CD4-positive, alpha-beta T cell (primary cell): ENCODE measurements at regions not wholly inside any gene's neighbourhood (a gene's known extent, or its start where the extent isn't known, plus 50 kb on each side); places are given as distances from the start of the nearest gene placed in this dataset.
A peak's percentile ranks its signal among the peaks of the same experiment; 100 is the strongest.

Experiments
- ATAC-seq: fragments of 200-7000 bp; cut with Tn5 transposase; one replicate; pipeline ENCODE4 v1.10.0; 2022; ENCODE audit warnings: mild to moderate bottlenecking; ENCODE audit not compliant: poor library complexity
- CTCF ChIA-PET: fragments of 350-600 bp; sonication (Branson Sonifier 250); formaldehyde crosslinking; loops from one replicate; lab custom pipeline; 2021; ENCODE audit warnings: antibody characterized with exemption, inconsistent platforms; lab: Charles Lee
- POLR2A ChIA-PET: fragments of 350-600 bp; sonication (Branson Sonifier 250); formaldehyde crosslinking; loops from one replicate; lab custom pipeline; 2021; ENCODE audit warnings: antibody characterized with exemption, inconsistent platforms; lab: Charles Lee
- DNase-seq, 14 experiments: peaks; one replicate each; pipeline ENCODE4 v3.0.0-alpha.2; 2013 to 2020; ENCODE audit warnings: mixed read lengths in 2 of 14
- H3K27ac ChIP-seq, 2 donors: one replicate each; pipeline versions ENCODE4 v1.5.1 to v1.7.0; 2013; ENCODE audit warnings: low read length in 2 of 2, low read depth in 1 of 2, mild to moderate bottlenecking in 1 of 2
- H3K27me3 ChIP-seq, 2 experiments: 1 replicate in 1 of 2; 2 replicates in 1 of 2; pipeline versions ENCODE4 v1.6.1 to v1.7.0; 2013; ENCODE audit warnings: low read length in 2 of 2, control low read depth in 1 of 2, mild to moderate bottlenecking in 1 of 2, moderate library complexity in 1 of 2; ENCODE audit not compliant: insufficient read depth in 2 of 2, control insufficient read depth in 1 of 2
- H3K36me3 ChIP-seq: one replicate; pipeline ENCODE4 v1.6.1; 2013; ENCODE audit warnings: low read length, control low read depth; ENCODE audit not compliant: insufficient read depth
- H3K4me1 ChIP-seq: one replicate; pipeline ENCODE4 v1.6.1; 2013; ENCODE audit warnings: low read length, control low read depth; ENCODE audit not compliant: insufficient read depth
- H3K4me3 ChIP-seq: one replicate; pipeline ENCODE4 v1.5.1; 2013; ENCODE audit warnings: mild to moderate bottlenecking, low read length, moderate library complexity
- H3K9me3 ChIP-seq, 2 experiments: 1 replicate in 1 of 2; 2 replicates in 1 of 2; pipeline versions ENCODE4 v1.6.1 to v1.7.0; 2013; ENCODE audit warnings: low read length in 2 of 2, mild to moderate bottlenecking in 2 of 2, control low read depth in 1 of 2, moderate library complexity in 1 of 2; ENCODE audit not compliant: control insufficient read depth in 1 of 2, insufficient read depth in 1 of 2
- H3K27ac Mint-ChIP-seq: one replicate; pipeline ENCODE4 v1.8.0; 2020; ENCODE audit warnings: mixed read lengths
- H3K27me3 Mint-ChIP-seq: one replicate; pipeline ENCODE4 v1.8.0; 2021; ENCODE audit warnings: mixed read lengths
- H3K36me3 Mint-ChIP-seq: one replicate; pipeline ENCODE4 v1.8.0; 2021; ENCODE audit warnings: low read depth, mixed read lengths
- H3K4me1 Mint-ChIP-seq: one replicate; pipeline ENCODE4 v1.8.0; 2021; ENCODE audit warnings: low read depth, mixed read lengths
- H3K4me3 Mint-ChIP-seq: one replicate; pipeline ENCODE4 v1.8.0; 2020; ENCODE audit warnings: mild to moderate bottlenecking, mixed read lengths
- H3K9me3 Mint-ChIP-seq: one replicate; pipeline ENCODE4 v1.8.0; 2020; ENCODE audit warnings: mixed read lengths
- intact Hi-C, 2 experiments: fragments of 100-400 bp; cut with DNase I in 1 of 2; cut with micrococcal nuclease in 1 of 2; formaldehyde crosslinking; loops; one replicate each; pipeline versions ENCODE4 v1.15.1 to v1.9.0; 2023 to 2025; cut with DNase I, micrococcal nuclease
- TF ChIP-seq, protein P1 (sequence below): fragments of 200-600 bp; IDR thresholded peaks from one replicate; pipeline ENCODE4 v1.8.0; 2022; ENCODE audit warnings: antibody characterized with exemption, mild to moderate bottlenecking

DNA sequence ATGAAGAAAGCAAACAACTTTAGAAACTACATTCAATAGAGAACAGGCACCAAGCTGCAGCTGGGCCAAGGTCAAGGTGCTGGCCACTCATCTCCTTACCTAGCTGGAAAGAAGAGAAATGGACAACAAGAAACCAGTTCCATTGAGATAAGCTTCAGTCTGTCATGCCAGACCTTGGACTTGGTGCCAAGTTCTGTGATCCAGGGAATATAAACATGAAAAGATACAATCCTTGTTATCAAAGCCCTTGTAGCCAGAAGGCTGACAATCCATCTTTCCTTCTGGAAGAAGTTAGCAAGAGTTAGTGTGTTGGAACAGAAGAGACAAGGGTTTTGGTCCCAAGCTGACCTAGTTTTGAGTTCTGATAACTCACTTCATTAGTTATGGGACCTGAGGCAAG is 227.5 kb downstream of the ACTL7B start:
- ATAC-seq, result no peak
- Histone ChIP-seq H3K36me3 (no peaks in the 10 kb centered on the region), H3K4me1 (no peaks in the 10 kb centered on the region), H3K9me3 (peaks cover 0 to 10% of the 10 kb centered on the region in 2 experiments), H3K27ac (no peak overlapping the region), H3K27me3 (peaks cover 0 to 7% of the 10 kb centered on the region in 2 experiments), H3K4me3 (no peak overlapping the region)
- intact Hi-C loops, result no loop called here
- Mint-ChIP-seq H3K9me3 (peaks cover 9% of the 10 kb centered on the region), H3K27me3 (peaks cover 13% of the 10 kb centered on the region), H3K27ac (no peak overlapping the region), H3K4me3 (no peak overlapping the region), H3K4me1 (no peaks in the 10 kb centered on the region), H3K36me3 (no peaks in the 10 kb centered on the region)
- no peak for DNase-seq
- TF ChIP-seq, protein P1, sequence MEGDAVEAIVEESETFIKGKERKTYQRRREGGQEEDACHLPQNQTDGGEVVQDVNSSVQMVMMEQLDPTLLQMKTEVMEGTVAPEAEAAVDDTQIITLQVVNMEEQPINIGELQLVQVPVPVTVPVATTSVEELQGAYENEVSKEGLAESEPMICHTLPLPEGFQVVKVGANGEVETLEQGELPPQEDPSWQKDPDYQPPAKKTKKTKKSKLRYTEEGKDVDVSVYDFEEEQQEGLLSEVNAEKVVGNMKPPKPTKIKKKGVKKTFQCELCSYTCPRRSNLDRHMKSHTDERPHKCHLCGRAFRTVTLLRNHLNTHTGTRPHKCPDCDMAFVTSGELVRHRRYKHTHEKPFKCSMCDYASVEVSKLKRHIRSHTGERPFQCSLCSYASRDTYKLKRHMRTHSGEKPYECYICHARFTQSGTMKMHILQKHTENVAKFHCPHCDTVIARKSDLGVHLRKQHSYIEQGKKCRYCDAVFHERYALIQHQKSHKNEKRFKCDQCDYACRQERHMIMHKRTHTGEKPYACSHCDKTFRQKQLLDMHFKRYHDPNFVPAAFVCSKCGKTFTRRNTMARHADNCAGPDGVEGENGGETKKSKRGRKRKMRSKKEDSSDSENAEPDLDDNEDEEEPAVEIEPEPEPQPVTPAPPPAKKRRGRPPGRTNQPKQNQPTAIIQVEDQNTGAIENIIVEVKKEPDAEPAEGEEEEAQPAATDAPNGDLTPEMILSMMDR, result no peak
- CTCF ChIA-PET, result no interaction called here
- POLR2A ChIA-PET, result no interaction called here

DNA sequence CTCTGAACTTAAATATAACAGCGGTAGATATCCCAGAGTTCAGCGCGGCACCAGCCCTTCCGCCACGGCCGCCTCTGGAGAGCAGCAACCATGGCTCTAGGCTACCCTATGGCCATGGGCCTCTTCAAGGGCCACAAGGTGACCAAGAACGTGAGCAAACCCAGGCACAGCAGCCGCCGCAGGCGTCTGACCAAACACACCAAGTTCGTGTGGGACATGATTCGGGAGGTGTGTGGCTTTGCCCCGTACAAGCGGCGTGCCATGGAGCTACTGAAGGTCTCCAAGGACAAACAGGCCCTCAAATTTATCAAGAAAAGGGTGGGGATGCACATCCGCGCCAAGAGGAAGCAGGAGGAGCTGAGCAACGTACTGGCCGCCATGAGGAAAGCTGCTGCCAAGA is 229.0 kb downstream of the ACTL7B start:
- POLR2A ChIA-PET, result no interaction called here
- no peak overlapping the region for H3K4me3 Mint-ChIP-seq
- H3K27me3 ChIP-seq, result peaks cover 0 to 3% of the 10 kb centered on the region in 2 experiments

DNA sequence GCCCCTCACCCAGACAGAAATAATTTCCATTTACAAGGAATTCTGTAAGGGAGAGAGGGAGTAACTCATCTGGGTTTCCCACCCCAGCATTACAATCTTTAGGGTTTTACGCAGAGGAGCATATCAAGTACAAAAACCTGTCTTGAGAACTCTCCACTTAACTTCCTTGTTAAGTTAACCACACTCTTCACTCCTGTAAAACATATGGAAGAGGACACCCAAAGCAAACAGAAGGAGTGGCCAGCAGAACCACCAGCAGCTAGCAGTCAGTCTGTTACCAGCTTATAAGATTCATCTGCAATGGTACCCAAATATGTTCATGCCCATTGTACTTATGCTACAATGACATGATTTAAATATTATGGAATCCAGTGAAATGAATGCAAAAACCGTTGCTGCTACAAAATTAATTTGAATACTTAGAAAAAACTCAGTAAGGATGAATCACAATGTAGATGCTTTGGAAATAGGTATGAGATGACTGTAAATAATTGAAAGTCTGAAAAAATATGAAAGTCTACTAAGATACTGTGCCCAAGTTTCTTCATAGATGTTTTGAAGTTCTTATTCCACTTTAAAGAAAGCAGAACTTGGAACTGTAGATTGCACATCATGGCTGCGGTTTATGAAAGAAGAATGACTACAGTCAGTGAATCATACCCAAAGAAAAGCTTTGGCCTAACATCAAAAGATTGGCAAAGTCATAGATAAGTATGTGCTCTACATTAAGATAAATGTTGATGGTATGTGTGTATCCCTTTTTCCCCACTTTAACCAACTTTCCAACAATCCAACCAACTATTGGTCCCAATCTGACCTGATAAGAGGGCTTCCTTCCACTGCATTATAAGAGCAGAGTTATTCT is 233.6 kb downstream of the ACTL7B start:
- Histone ChIP-seq H3K27me3 (peaks cover 0 to 3% of the 10 kb centered on the region in 2 experiments), H3K27ac (no peak overlapping the region), H3K4me3 (no peak overlapping the region), H3K36me3 (no peaks in the 10 kb centered on the region), H3K9me3 (peaks cover 0 to 6% of the 10 kb centered on the region in 2 experiments), H3K4me1 (no peaks in the 10 kb centered on the region)
- ChIA-PET POLR2A (no interaction called here), CTCF (no interaction called here)
- H3K4me1 Mint-ChIP-seq, result no peaks in the 10 kb centered on the region
- ATAC-seq, result no peak
- intact Hi-C loops, result no loop called here
- no peak overlapping the region for H3K27ac Mint-ChIP-seq
- H3K27me3 Mint-ChIP-seq, result peaks cover 13% of the 10 kb centered on the region
- no peaks in the 10 kb centered on the region for H3K36me3 Mint-ChIP-seq
- TF ChIP-seq, protein P1, result no peak
- peaks cover 11% of the 10 kb centered on the region for H3K9me3 Mint-ChIP-seq
- peak in 3 of 14 experiments; percentile 3 to 44 (median 30) for DNase-seq
- H3K4me3 Mint-ChIP-seq, result no peak overlapping the region

More for the DNA sequence above, 229.0 kb downstream of the ACTL7B start:
- peaks cover 13% of the 10 kb centered on the region for H3K27me3 Mint-ChIP-seq
- TF ChIP-seq, protein P1, result no peak
- peaks cover 0 to 10% of the 10 kb centered on the region in 2 experiments for H3K9me3 ChIP-seq
- DNase-seq, result no peak
- no peaks in the 10 kb centered on the region for H3K36me3 ChIP-seq
- no peak overlapping the region for H3K4me3 ChIP-seq
- no peak for ATAC-seq
- H3K9me3 Mint-ChIP-seq, result peaks cover 9% of the 10 kb centered on the region
- CTCF ChIA-PET, result no interaction called here
- intact Hi-C loops, result no loop called here
- no peak overlapping the region for H3K27ac Mint-ChIP-seq
- H3K36me3 Mint-ChIP-seq, result no peaks in the 10 kb centered on the region
- H3K4me1 Mint-ChIP-seq, result no peaks in the 10 kb centered on the region
- H3K4me1 ChIP-seq, result no peaks in the 10 kb centered on the region
- no peak overlapping the region for H3K27ac ChIP-seq
